Uterus (tissue), 2 donors: ENCODE measurements at regions not wholly inside any gene's neighbourhood (a gene's known extent, or its start where the extent isn't known, plus 50 kb on each side); places are given as distances from the start of the nearest gene placed in this dataset.

Experiments
- POLR2A ChIP-seq, 2 donors: fragments of 450-650 bp; IDR thresholded peaks; one replicate each; pipeline ENCODE4 v1.6.1; 2016; ENCODE audit warnings: antibody characterized with exemption in 2 of 2, mild to moderate bottlenecking in 1 of 2, moderate library complexity in 1 of 2
- TF ChIP-seq, protein P1 (sequence below), 4 experiments: fragments of 200-600 bp in 2 of 4; fragments of 450-650 bp in 2 of 4; sonication (generic) in 2 of 4; IDR thresholded peaks; one replicate each; pipeline ENCODE4 v1.5.1; 2016 to 2019; ENCODE audit warnings: antibody characterized with exemption in 4 of 4, mild to moderate bottlenecking in 2 of 4, moderate library complexity in 1 of 4

DNA sequence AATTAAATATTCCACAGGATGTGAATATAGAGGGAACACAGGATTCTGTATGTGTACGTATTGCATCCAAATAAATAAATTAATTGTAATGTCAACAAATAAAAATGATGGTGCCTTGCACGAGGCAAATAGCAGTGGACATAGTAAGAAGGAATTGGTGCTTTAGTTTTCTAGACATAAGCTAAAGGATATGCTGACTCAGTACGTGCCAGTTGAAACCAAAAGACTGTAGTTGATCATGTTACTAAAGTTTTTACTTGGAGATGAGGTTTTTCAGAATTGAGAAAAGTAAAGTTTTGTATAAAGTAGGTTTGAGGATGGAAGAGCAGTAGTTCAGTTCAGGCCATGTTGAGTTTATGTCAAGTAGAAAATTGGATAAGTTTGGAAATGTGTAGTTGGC is 807.2 kb downstream of the SLC16A7 start:
- TF ChIP-seq, protein P1, sequence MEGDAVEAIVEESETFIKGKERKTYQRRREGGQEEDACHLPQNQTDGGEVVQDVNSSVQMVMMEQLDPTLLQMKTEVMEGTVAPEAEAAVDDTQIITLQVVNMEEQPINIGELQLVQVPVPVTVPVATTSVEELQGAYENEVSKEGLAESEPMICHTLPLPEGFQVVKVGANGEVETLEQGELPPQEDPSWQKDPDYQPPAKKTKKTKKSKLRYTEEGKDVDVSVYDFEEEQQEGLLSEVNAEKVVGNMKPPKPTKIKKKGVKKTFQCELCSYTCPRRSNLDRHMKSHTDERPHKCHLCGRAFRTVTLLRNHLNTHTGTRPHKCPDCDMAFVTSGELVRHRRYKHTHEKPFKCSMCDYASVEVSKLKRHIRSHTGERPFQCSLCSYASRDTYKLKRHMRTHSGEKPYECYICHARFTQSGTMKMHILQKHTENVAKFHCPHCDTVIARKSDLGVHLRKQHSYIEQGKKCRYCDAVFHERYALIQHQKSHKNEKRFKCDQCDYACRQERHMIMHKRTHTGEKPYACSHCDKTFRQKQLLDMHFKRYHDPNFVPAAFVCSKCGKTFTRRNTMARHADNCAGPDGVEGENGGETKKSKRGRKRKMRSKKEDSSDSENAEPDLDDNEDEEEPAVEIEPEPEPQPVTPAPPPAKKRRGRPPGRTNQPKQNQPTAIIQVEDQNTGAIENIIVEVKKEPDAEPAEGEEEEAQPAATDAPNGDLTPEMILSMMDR (IDR thresholded peaks at IDR 0.05), result no peak
- no peak for TF ChIP-seq POLR2A (IDR thresholded peaks at IDR 0.05)
